Left ventricle myocardium inferior (tissue), 1 donor: ENCODE measurements at regions not wholly inside any gene's neighbourhood (a gene's known extent, or its start where the extent isn't known, plus 50 kb on each side); places are given as distances from the start of the nearest gene placed in this dataset.

Source experiments
- DNase-seq: peaks from one replicate; pipeline ENCODE4 v3.0.0-alpha.2; 2020
- H3K27ac ChIP-seq: fragments of 200-600 bp; replicated peaks from 2 replicates; pipeline ENCODE4 v1.8.0; 2021
- H3K27me3 ChIP-seq: fragments of 200-600 bp; 2 replicates; pipeline ENCODE4 v1.8.0; 2021; ENCODE audit warnings: low read depth
- H3K36me3 ChIP-seq: fragments of 200-600 bp; 2 replicates; pipeline ENCODE4 v1.8.0; 2021
- H3K4me1 ChIP-seq: fragments of 200-600 bp; 2 replicates; pipeline ENCODE4 v1.8.0; 2021
- H3K4me3 ChIP-seq: fragments of 200-600 bp; 2 replicates; pipeline ENCODE4 v1.8.0; 2021; ENCODE audit warnings: mild to moderate bottlenecking, moderate library complexity
- H3K9me3 ChIP-seq: fragments of 200-600 bp; replicated peaks from 2 replicates; pipeline ENCODE4 v1.8.0; 2021
- intact Hi-C: fragments of 100-400 bp; cut with micrococcal nuclease; formaldehyde crosslinking; loops from one replicate; pipeline ENCODE4 v1.11.0; 2022
- TF ChIP-seq, protein P1 (sequence below): fragments of 200-600 bp; IDR thresholded peaks from 2 replicates; pipeline ENCODE4 v1.8.0; 2021; ENCODE audit warnings: antibody characterized with exemption, mild to moderate bottlenecking, borderline replicate concordance
- donor health status: DM: no; HTN: yes; CAD: no; lungs with severe emphysema.

DNA sequence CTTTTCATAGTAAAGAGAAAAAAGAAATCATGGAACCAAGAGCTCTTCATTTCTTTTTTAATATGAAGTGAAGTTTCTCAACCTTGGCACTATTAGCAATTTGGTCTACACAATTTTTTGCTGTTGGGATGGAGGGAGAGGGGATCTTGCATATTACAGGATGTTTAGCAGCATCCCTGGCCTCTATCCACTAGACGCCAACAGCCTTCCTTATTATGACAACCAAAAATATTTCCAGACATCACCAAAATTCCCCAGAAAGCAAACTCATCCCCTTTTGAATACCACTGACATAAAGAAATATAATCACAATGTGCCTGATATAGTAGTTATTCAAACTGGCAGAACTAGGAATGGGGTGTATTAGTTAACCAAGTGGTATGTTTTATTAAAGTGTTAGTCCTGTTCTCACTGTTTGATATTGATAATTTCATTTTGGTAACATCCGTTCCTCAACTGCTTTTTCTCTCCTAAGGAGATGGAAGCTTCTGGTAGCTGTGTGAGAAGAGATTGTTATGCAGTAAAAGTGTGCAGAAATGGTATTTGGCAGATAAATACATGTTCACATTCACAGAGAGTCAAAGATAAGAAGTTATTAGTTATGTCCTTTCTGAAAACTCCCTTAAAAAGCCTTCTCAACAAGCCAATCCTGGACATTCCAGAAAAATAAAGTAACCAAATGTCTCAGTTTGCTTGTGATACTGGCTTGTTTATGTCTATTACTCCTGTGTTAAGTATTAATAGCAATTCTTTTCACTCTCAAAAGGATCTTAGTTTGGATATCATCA is 699.9 kb downstream of the C12orf50 start:
- intact Hi-C loops = no loop called here
- H3K27ac ChIP-seq = no peak overlapping the region
- H3K27me3 ChIP-seq = no peaks in the 10 kb centered on the region
- no peaks in the 10 kb centered on the region for H3K36me3 ChIP-seq
- H3K9me3 ChIP-seq = no peaks in the 10 kb centered on the region
- H3K4me3 ChIP-seq = no peak overlapping the region
- no peak for DNase-seq
- TF ChIP-seq, protein P1, sequence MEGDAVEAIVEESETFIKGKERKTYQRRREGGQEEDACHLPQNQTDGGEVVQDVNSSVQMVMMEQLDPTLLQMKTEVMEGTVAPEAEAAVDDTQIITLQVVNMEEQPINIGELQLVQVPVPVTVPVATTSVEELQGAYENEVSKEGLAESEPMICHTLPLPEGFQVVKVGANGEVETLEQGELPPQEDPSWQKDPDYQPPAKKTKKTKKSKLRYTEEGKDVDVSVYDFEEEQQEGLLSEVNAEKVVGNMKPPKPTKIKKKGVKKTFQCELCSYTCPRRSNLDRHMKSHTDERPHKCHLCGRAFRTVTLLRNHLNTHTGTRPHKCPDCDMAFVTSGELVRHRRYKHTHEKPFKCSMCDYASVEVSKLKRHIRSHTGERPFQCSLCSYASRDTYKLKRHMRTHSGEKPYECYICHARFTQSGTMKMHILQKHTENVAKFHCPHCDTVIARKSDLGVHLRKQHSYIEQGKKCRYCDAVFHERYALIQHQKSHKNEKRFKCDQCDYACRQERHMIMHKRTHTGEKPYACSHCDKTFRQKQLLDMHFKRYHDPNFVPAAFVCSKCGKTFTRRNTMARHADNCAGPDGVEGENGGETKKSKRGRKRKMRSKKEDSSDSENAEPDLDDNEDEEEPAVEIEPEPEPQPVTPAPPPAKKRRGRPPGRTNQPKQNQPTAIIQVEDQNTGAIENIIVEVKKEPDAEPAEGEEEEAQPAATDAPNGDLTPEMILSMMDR = no peak
- no peaks in the 10 kb centered on the region for H3K4me1 ChIP-seq

DNA sequence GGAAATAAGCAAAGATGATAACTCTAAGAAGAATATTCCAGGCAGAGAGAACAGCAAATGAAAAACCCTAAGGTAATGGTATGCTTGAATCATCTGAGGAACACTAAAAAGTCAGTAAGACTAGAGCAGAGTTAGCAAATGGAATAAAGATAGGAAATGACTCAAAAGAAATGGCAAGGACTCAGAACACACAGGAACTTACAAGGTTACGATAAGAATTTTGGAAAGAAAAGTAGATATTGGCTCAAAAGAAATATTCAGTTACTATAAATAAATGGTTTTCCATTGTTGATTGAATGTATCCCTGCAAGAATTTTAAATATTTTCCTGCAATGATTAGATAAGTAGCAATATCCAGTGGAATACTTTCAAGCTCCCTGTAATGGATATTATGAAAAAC is 705.8 kb downstream of the C12orf50 start:
- no peak overlapping the region for H3K27ac ChIP-seq
- intact Hi-C loops = no loop called here
- no peaks in the 10 kb centered on the region for H3K4me1 ChIP-seq
- no peak overlapping the region for H3K4me3 ChIP-seq
- no peaks in the 10 kb centered on the region for H3K9me3 ChIP-seq
- TF ChIP-seq, protein P1 = no peak
- no peaks in the 10 kb centered on the region for H3K36me3 ChIP-seq
- no peaks in the 10 kb centered on the region for H3K27me3 ChIP-seq
- no peak for DNase-seq

DNA sequence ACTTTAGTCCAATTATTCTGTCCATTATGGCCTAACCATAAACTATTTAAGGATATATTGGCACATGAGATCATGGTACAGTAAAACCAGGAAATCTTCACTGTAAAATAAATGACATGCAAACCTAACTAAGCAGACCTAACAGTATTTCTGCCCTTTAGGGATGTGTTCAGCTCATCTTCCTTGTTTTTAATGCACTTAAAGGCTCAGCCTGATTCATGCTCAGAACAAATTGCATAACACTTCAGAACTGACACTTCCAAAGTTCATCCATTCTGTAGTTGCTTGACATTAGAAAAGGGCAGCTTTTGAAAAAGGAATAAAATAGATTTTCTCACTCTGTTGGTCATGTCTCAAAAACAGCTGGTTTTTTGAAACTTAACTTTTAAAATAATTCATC is 708.5 kb downstream of the C12orf50 start:
- Histone ChIP-seq H3K27me3 (no peaks in the 10 kb centered on the region), H3K4me3 (no peak overlapping the region), H3K4me1 (no peaks in the 10 kb centered on the region), H3K27ac (no peak overlapping the region), H3K9me3 (no peaks in the 10 kb centered on the region), H3K36me3 (no peaks in the 10 kb centered on the region)
- TF ChIP-seq, protein P1 = no peak
- DNase-seq = no peak
- intact Hi-C loops = no loop called here

DNA sequence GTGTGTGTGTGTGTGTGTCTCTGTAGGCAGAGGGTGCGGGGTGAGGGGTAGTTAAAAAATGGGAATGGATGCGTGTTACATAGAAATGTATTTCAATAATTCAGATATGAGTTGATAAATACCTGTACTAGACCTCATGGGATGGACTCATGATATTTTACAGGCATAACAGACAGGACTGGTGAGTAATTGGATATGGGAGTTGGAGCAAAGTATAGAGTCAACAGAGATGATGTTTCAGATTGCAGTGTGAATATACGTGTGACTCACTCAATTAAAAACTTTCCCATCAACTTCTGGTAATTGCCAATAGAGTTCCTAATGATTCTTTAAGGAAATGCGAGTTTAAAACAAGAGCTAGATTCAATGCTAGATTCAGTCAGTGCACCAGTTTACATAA is 711.9 kb downstream of the C12orf50 start:
- intact Hi-C loops = no loop called here
- H3K4me1 ChIP-seq = peaks cover 7% of the 10 kb centered on the region
- DNase-seq = no peak

DNA sequence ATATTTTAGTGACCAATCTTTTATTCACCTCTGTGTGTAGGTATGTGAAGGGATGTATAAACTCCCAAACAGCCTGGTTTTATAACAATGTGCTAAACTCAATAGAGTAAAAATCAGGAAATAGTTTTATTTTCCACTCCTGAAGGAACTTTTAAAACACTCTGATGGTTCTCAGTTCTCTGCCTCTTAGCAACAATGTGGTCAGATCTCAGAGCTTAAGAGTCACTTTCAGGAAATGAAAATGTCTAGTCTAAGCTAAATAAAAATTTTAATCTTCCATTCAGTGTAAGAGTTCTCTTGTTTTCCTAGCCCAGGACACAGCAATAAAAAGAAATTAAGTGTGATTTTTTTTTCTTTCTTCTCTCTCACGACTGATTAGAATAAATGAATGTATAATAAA is 718.0 kb downstream of the C12orf50 start:
- Histone ChIP-seq H3K27me3 (no peaks in the 10 kb centered on the region), H3K36me3 (no peaks in the 10 kb centered on the region), H3K9me3 (no peaks in the 10 kb centered on the region), H3K27ac (peak overlapping the region; percentile 7), H3K4me3 (no peak overlapping the region), H3K4me1 (peaks cover 7% of the 10 kb centered on the region)
- intact Hi-C loops = no loop called here
- no peak for DNase-seq
- TF ChIP-seq, protein P1 = no peak

More for the DNA sequence above, 711.9 kb downstream of the C12orf50 start:
- Histone ChIP-seq H3K36me3 (no peaks in the 10 kb centered on the region), H3K27ac (no peak overlapping the region), H3K9me3 (no peaks in the 10 kb centered on the region), H3K4me3 (no peak overlapping the region), H3K27me3 (no peaks in the 10 kb centered on the region)
- TF ChIP-seq, protein P1 = no peak
